GM19239 (cell line): ENCODE measurements at regions not wholly inside any gene's neighbourhood (a gene's known extent, or its start where the extent isn't known, plus 50 kb on each side); places are given as distances from the start of the nearest gene placed in this dataset.
"Not testable (repeated sequence)": the region's sequence is repeated elsewhere in the genome, so short reads cannot be mapped to it uniquely, and the experiment has no call there.

Experiments
- DNase-seq: peaks from one replicate; pipeline ENCODE4 v3.0.0; 2011; ENCODE audit warnings: low spot score; ENCODE audit not compliant: insufficient read length
- FAIRE-seq: peaks from 2 replicates; lab custom pipeline; 2011; peaks lifted over from hg19 to GRCh38; lab: Jason Lieb, UNC

DNA sequence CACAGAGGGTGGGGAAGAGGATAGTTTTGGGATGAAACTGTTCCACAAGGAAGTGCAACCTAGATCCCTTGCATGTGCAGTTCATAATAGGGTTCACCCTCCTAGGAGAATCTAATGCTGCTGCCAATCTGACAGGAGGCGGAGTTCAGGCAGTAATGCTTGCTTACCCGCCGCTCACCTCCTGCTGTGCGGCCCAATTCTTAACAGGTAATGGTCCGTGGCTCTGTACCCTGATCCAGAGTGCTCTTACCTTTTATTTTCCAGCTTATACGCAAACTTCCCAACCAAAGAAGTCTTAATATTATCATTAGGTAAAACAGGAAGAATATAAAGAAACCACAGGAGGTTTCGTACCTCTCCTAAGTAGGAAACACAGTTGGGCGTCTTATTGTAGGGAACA is 82.7 kb upstream of the CD302 start:
- no peak for FAIRE-seq
- DNase-seq = no peak

DNA sequence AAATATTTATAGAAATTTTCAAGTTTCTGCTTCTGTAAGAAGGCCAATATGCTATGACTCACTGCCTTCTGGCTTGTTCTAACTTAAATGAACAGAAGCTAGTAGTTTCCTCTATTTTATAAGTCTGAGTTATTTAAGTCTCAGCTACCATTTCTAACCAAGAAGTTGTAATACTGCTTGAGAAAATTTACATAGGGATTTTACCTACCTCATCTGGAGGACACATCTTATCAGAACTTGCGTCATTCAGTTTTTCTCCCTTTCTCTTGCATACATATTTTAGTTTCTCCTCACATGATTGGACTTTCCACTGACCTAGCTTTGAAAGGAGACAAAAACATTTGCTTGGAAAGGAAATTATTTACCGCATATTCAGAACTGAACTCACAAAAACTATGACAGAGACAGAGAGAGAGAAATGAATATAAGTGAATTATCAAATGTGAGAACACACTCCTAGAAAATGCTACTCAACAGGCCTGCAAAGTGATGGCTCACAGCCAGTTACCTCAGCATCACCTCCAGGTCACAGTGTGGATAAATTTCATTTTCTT is 81.1 kb upstream of the CD302 start:
- no peak for DNase-seq
- FAIRE-seq = peak; percentile 90

DNA sequence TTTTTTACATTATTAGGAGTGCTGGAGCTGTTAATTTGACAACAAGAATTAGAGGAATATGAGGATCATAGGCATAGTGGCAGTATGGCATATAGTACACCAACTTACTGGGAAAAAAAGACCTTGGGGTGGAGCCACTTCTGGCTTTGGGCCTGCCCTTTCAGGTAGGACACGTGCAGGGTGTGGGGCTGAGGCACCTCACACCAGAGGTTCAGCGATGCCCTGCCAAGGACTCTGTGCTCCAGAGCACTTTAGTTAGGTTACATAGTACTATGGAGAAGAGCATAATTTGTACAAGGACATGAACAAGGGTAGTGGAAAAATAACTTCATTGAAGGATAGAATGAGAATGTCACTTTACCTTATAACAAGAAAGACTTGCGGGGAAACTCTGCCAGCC is 77.1 kb upstream of the CD302 start:
- FAIRE-seq = peak; percentile 81
- DNase-seq = no peak

GRCh38 chr2:159873258-159873657 is 75.2 kb upstream of the CD302 start:
- DNase-seq (no peak), FAIRE-seq (peak; percentile 62)

GRCh38 chr2:159872353-159872752 is 74.3 kb upstream of the CD302 start:
- DNase-seq (no peak), FAIRE-seq (no peak)

DNA sequence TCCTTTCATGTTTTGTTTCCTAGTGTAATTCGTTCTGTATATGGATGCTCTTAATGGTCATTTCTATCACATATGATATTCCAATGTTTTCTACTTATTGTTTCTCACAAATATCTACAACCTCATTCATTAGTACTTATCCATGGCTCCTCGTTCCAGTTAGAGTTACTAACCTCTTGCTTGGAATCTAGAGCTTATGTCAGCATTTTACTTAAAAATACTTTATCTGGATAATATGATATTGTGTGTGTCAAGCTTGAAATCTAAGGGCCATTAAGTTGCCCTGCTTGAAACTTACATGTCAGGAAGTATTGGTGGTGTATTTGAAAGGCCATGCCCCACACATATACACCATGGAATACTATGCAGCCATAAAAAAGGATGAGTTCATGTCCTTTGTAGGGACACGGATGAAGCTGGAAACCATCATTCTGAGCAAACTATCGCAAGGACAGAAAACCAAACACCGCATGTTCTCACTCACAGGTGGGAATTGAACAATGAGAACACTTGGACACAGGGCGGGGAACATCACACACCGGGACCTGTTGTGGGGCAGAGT is 70.7 kb upstream of the CD302 start:
- DNase-seq, FAIRE-seq: not testable (repeated sequence)

GRCh38 chr2:159867567-159868361 is 69.8 kb upstream of the CD302 start:
- DNase-seq = no peak
- FAIRE-seq = no peak

- FAIRE-seq (no peak), DNase-seq (no peak)
These were observed 65.6 kb upstream of the CD302 start for GRCh38 chr2:159863526-159864160.

DNA sequence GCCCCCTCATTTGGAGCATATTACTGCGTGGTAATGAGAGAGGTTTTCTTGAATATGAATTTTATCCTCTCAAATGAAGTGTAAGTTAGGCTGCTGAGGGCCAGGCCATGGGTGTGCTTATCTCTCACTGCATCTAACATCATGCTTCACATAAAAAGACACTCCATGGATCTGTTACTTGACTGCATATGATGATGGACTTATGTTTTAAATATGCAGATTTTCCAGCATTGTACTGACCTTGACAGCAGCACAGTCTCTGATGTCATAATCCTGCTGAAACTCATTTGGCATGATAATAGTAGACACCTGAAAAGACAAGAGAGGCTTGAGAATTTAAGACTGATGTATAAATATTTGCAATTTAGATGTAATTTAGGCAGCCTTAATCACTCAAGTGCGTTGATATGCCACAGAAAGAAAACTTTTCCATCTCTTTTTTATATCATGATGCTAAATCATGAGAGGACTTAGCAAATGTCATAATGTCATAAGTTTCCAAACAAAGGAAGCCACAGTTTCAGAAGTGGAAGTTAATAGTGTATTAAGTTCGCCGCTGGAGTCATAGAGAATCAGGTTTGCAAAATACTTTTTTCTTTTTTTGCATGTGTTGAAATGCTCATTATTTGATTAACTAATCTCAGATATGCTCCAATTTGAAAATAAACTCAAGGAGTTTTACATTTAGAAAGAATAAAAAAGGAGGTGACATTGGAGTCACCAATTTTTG is 62.7 kb upstream of the CD302 start:
- DNase-seq (no peak), FAIRE-seq (no peak)

- DNase-seq = no peak
- no peak for FAIRE-seq
These were observed 61.6 kb upstream of the CD302 start for GRCh38 chr2:159859583-159859982.

GRCh38 chr2:159856760-159857159 is 58.8 kb upstream of the CD302 start:
- DNase-seq (no peak), FAIRE-seq (no peak)

GRCh38 chr2:159855557-159856061 is 57.6 kb upstream of the CD302 start:
- DNase-seq (no peak), FAIRE-seq (no peak)

GRCh38 chr2:159855143-159855542 is 57.1 kb upstream of the CD302 start:
- no peak for DNase-seq
- FAIRE-seq = no peak

- no peak for FAIRE-seq
- no peak for DNase-seq
These were observed 56.5 kb upstream of the CD302 start for GRCh38 chr2:159854481-159854880.

GRCh38 chr2:159853101-159853500 is 55.1 kb upstream of the CD302 start:
- no peak for DNase-seq
- no peak for FAIRE-seq

- DNase-seq (no peak), FAIRE-seq (no peak)
These were observed 53.9 kb upstream of the CD302 start for GRCh38 chr2:159851941-159852340.

GRCh38 chr2:159850789-159851188 is 52.8 kb upstream of the CD302 start:
- no peak for FAIRE-seq
- no peak for DNase-seq

- DNase-seq (no peak), FAIRE-seq (no peak)
These were observed 51.3 kb upstream of the CD302 start for GRCh38 chr2:159849160-159849813.
